ENCODE measurements at regions not wholly inside any gene's neighbourhood (a gene's known extent, or its start where the extent isn't known, plus 50 kb on each side); places are given as distances from the start of the nearest gene placed in this dataset.

DNA sequence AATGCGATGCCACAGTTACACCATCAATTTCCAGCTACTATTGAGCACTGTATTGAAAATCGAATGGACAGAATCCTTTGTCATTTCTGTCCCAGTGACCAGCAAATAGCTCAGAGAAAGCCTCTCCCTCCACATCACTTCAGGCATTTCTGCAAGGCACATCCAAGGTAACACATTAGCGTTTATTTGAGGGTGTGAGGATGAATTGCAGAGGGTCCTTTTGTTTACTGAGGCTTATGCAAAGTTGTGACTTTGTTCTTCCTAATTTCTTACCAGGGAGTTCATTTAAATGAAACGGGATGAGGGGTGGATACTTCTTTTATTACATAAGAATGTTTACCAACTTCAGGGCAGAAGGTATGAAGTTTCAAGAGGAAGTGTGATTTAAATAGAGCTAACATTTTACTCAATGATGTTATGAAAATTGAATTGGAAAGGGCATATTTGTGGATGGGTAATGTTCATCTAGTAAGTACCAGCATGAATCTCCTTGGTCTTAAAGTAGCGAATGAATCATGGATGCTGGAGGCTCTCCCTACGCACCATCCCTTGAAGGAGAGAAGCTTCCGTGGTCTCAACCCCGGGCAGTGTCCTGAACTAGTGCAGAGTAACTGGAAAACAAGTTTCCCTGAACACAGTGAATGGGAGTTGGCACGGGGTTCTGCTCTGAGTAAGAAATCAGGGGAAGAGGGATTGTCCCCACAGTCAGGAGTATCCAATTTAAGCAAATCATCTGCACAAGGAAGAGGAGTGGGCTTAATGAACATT lies 756.5 kb downstream of the GALR1 start:
- no peak for DNase-seq

DNA sequence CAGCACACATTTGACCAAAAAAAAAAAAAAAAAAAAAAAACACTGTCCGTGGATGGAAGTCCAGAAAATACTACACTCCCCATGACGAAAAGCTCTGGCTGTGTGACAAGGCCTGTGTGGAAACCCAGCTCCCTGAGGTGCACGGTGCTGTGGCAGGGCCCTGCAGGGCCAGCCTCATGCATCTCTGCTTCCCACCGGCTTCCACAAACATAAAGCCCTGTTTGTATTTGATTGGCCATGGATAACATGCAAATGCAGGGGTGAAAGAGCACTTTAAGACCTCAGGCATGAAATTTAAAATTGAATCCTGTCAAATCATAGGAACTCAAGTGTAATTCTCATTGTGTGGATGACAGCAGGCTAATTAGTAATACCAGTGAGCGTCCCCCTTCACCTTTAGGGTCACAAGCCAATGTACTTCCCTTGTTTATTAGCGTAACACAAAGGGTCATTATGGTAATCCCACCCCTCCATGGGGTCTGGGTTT lies 757.2 kb downstream of the GALR1 start:
- no peak for DNase-seq

GRCh38 chr18:78010363-78010762 lies 760.7 kb downstream of the GALR1 start:
- DNase-seq, result no peak

DNA sequence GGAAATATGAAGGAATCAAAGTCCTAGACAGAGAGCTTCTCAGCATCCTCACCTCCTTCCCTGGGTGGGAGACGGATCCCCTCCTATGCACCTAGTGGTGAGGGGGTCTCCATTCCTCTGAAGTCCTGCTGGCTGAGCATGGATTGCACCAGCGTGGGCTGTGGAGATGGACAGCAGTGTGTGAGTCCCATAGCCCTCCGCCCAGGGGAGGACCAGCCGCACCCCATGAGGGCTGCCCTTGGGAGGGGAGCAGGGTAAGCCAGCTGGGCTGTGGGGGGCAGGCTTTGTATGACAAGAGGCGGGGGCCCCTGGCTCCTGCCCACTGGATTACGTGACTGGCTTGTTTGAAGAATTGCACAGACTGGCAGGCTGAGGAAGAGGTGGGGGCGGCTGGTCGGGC lies 768.2 kb downstream of the GALR1 start:
- DNase-seq, result no peak

GRCh38 chr18:78021196-78021595 lies 771.5 kb downstream of the GALR1 start:
- DNase-seq, result no peak

DNA sequence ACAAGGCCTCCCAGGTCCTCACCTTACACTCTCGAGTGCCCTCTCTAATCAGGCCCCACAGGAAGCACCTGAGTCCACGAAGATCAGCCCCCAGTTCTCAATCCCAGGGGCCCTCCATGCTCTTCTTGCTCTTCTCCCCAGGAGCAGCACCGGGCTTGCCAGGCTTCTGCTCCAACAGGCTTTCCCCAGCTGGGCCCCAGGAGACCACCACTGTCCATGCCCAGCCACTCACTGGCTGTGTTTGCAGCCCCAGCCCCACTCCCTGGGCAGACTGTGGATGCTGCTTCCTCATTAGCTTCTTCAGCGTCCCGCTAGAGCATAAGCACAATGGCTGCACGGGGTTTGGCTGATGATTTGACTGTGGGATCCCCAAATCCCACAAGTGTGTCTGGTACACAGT lies 781.9 kb downstream of the GALR1 start:
- no peak for DNase-seq

GRCh38 chr18:78031991-78032390 lies 782.3 kb downstream of the GALR1 start:
- no peak for DNase-seq

DNA sequence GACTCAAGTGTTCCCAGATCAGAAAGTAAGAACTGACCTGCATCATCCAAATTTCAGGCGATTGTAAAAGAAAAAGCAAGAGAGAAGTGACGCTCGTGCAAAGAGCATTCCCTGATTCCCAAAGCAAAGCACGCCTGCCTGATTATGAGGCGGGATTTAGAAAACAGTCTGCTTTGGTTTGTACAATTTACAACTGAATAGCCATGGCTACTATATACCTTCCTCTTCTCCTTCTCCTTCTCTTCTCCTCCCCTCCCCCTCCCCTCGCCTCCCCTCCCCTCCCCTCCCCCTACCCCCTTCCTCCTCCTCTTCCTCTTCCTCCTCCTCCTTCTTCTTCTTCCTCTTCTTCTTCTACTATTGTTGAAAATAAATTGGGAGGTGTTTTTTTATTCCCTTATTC lies 782.9 kb downstream of the GALR1 start:
- no peak for DNase-seq

- DNase-seq, result no peak
Measured at GRCh38 chr18:78034755-78035154, 785.1 kb downstream of the GALR1 start.

- DNase-seq, result no peak
Measured at GRCh38 chr18:78041218-78041617, 791.6 kb downstream of the GALR1 start.

DNA sequence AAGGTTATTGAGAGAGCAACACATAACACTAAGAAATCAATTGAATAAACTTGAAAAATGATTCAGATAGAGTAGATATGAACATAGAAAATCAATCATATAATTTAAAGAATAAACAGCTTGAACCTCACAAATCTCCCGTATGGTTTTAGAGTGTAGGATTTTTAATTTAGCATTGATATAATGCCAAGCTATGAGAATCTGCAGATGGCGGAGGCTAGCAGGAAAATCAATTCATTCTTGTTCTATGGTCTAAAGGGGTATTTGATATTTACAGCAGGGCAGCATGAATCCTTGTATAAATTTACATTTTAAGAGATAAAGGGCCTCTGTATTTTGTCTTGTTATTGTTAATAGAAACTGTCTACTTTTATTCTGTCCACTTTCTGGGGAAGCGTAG lies 797.0 kb downstream of the GALR1 start:
- DNase-seq, result no peak

- DNase-seq, result no peak
Measured at GRCh38 chr18:78049281-78049680, 799.6 kb downstream of the GALR1 start.

- no peak for DNase-seq
Measured at GRCh38 chr18:78054801-78055200, 805.2 kb downstream of the GALR1 start.

- DNase-seq, result no peak
Measured at GRCh38 chr18:78056011-78056410, 806.4 kb downstream of the GALR1 start.

DNA sequence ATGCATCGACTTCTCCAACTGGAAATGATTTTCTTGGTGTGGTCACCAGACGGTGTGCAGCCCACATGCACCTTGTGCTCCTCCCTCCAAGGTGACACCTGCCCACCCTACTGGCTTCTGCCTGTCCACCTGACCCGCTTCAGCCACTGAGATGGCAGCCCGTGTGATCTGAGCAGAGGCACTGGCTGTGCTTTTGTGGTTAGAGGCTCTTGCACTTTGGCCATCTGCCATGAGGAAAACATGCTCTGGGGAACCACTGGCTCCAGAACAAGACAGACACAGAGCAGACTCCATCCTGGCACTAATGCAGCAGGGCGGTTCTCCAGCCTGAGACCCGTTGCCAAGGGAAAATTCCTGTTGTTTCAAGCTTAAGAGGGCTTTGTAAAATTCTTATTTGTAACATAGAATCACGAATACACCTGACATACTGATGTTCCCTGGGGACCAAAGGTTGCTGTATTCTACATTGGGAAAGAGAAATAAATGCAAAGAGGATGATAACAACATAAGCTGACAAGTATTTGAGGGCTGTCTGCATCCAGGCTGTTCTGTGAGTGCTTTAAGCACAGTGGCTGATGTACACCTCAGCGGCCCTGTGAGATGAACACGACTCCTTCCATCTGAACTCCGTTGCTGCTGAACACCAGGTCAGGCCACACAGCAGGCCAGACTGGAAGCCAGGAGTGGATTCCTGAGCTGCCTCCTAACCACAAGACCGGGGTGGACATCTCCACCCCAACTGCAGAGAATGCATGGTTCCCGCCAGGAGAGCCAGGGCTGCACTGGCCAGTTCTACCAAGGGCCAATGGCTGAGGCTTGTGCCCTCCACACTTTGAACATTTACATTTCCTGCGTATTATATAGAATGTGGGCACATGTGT lies 820.4 kb downstream of the GALR1 start:
- no peak for DNase-seq

- DNase-seq, result no peak
Measured at GRCh38 chr18:78071166-78071710, 821.6 kb downstream of the GALR1 start.

- no peak for DNase-seq
Measured at GRCh38 chr18:78071776-78072175, 822.1 kb downstream of the GALR1 start.

DNA sequence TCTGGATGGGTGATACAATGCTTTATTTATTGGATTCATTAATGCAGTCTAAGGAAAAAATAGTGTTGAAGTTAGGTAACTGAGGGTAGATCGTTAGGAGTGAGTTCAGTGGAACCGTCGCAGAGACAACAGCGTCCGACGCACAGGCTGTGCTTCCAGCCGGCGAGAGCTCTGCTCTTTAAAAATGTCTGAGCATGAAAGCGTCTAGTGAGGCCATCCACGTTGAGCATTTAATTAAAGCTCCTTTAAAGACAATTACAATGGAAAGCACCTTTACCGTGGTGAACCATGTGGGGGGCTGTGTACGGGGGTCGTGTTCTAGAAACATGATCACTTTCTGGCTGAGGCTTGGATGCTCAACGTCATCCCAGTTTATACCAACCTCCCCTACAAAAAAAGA lies 822.7 kb downstream of the GALR1 start:
- DNase-seq, result no peak

GRCh38 chr18:78073275-78073674 lies 823.6 kb downstream of the GALR1 start:
- no peak for DNase-seq

DNA sequence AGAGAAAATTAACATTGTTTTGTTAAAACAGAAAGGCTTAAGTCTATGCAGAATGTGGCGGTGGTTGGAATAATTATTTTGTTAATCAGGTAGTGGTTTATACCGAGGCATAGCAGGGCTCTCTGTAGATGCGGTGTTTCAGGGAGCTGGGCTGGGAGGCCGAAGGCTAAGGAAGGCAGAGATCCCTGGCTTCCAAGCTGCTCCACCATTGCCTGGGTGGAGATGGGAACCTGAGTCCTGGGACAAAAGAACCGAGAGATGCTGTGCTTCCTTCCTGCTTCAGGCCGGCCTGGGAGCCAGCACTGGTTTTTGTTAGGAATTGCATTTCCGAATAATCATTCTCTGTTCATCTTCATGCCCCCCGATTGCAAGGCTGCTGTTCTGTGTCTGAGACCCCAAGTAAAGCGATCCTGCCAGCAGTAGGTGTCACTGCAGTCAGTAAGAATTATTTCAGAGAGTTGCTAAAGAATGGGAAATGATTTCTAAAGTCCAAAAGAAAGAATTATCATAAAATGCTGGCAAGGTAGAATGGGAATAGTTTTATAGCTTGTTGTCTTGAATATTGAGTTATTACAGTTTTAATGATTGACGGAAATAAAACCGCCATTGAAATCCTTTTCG lies 824.9 kb downstream of the GALR1 start:
- no peak for DNase-seq

DNA sequence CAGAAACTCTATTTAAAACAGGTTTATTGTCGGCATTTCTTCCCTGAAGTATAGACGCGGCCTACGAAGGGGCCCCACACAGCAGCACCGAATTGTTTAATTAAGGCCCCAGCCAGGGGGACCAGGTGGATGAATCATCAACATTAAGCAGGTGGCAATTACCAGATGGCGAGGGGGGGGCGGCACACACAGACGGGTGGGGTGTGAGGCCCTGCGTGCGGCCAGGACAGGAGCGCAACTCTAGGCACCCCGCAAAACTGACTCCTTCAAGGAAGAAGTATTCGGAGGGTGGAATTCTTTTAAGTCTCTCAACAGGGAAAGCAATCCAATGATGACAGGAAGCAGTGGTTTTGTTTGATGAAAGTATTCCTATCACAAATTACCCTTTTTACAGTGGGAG lies 830.4 kb downstream of the GALR1 start:
- DNase-seq, result no peak

- DNase-seq, result no peak
Measured at GRCh38 chr18:78080761-78081160, 831.1 kb downstream of the GALR1 start.

- DNase-seq, result no peak
Measured at GRCh38 chr18:78082816-78083215, 833.2 kb downstream of the GALR1 start.

Measured in activated CD4-positive, alpha-beta T cell treated with anti-CD3 and anti-CD28 coated beads for 48 hours (primary cell).